Hepatocyte (in vitro differentiated cells): ENCODE measurements at regions not wholly inside any gene's neighbourhood (a gene's known extent, or its start where the extent isn't known, plus 50 kb on each side); places are given as distances from the start of the nearest gene placed in this dataset.

Experiments
- DNase-seq: peaks from one replicate; pipeline ENCODE4 v3.0.0-alpha.2; 2016; ENCODE audit warnings: low spot score
- H2AFZ ChIP-seq: fragments of 200-600 bp; sonication (generic); 2 replicates; pipeline ENCODE4 v1.6.0; 2016; ENCODE audit warnings: antibody characterized with exemption, mild to moderate bottlenecking
- H3K27ac ChIP-seq: fragments of 200-600 bp; sonication (generic); 2 replicates; pipeline ENCODE4 v1.5.1; 2016; ENCODE audit warnings: mild to moderate bottlenecking
- H3K27me3 ChIP-seq: fragments of 200-600 bp; sonication (generic); 2 replicates; pipeline ENCODE4 v1.6.1; 2016
- H3K36me3 ChIP-seq: fragments of 200-600 bp; sonication (generic); replicated peaks from 2 replicates; pipeline ENCODE4 v1.5.1; 2016; ENCODE audit warnings: low read depth; ENCODE audit not compliant: insufficient read depth
- H3K4me1 ChIP-seq: fragments of 200-600 bp; sonication (generic); 2 replicates; pipeline ENCODE4 v1.5.1; 2016; ENCODE audit warnings: mild to moderate bottlenecking, moderate library complexity; ENCODE audit not compliant: insufficient read depth
- H3K4me2 ChIP-seq: fragments of 200-600 bp; sonication (generic); 2 replicates; pipeline ENCODE4 v1.6.0; 2016
- H3K4me3 ChIP-seq: fragments of 200-600 bp; sonication (generic); 2 replicates; pipeline ENCODE4 v1.5.1; 2016; ENCODE audit warnings: mild to moderate bottlenecking
- H3K79me2 ChIP-seq: fragments of 200-600 bp; sonication (generic); 2 replicates; pipeline ENCODE4 v1.6.0; 2017; ENCODE audit warnings: mild to moderate bottlenecking
- H3K9me2 ChIP-seq: fragments of 200-600 bp; sonication (generic); replicated peaks from 2 replicates; pipeline ENCODE4 v1.6.0; 2017; ENCODE audit warnings: mild to moderate bottlenecking; ENCODE audit not compliant: insufficient read depth
- H3K9me3 ChIP-seq: fragments of 200-600 bp; sonication (generic); 2 replicates; pipeline ENCODE4 v1.5.1; 2016; ENCODE audit warnings: low read depth, mild to moderate bottlenecking
- H4K20me1 ChIP-seq: fragments of 200-600 bp; sonication (generic); 2 replicates; pipeline ENCODE4 v1.6.0; 2016; ENCODE audit warnings: mild to moderate bottlenecking; ENCODE audit not compliant: insufficient read depth, poor library complexity, severe bottlenecking
- CTCF ChIP-seq: fragments of 200-600 bp; sonication (generic); IDR thresholded peaks from 2 replicates; pipeline ENCODE4 v1.5.1; 2016; ENCODE audit warnings: antibody characterized with exemption, mild to moderate bottlenecking; ENCODE audit not compliant: poor library complexity
- EZH2 ChIP-seq: fragments of 200-600 bp; sonication (generic); IDR thresholded peaks from 2 replicates; pipeline ENCODE4 v1.6.1; 2016; ENCODE audit warnings: antibody characterized with exemption, mild to moderate bottlenecking, borderline replicate concordance
- EZH2phosphoT487 ChIP-seq: fragments of 200-600 bp; sonication (generic); IDR thresholded peaks from one replicate; pipeline ENCODE4 v1.6.1; 2018; ENCODE audit warnings: antibody characterized with exemption, mild to moderate bottlenecking, low read depth, moderate library complexity; ENCODE audit not compliant: unreplicated experiment, severe bottlenecking
- WGBS: methylation state at CpG from one replicate; pipeline ENCODE4 v1.1.6; 2016; ENCODE audit warnings: low lambda C conversion rate; ENCODE audit errors: missing lambda C conversion rate; 5-methylcytosine and 5-hydroxymethylcytosine counted together

- Histone ChIP-seq H3K36me3 (no peaks in the 10 kb centered on the region), H3K4me2 (no peak overlapping the region), H2AFZ (no peak overlapping the region), H3K27me3 (no peaks in the 10 kb centered on the region), H3K79me2 (no peaks in the 10 kb centered on the region), H3K4me1 (peaks cover 5% of the 10 kb centered on the region), H3K27ac (no peak overlapping the region), H4K20me1 (no peaks in the 10 kb centered on the region), H3K9me2 (no peaks in the 10 kb centered on the region), H3K4me3 (no peak overlapping the region), H3K9me3 (no peaks in the 10 kb centered on the region)
- DNase-seq, result no peak
- no peak for TF ChIP-seq EZH2phosphoT487
- TF ChIP-seq EZH2, result no peak
- TF ChIP-seq CTCF, result no peak
- WGBS, result 89% methylated on average over 6 of the region's 6 CpGs
Observed at GRCh38 chr1:5645929-5646328, 346.3 kb downstream of the NPHP4 start.

GRCh38 chr1:5645135-5645399 is 347.2 kb downstream of the NPHP4 start:
- Histone ChIP-seq H3K79me2 (no peaks in the 10 kb centered on the region), H3K9me2 (no peaks in the 10 kb centered on the region), H3K27me3 (no peaks in the 10 kb centered on the region), H3K36me3 (no peaks in the 10 kb centered on the region), H3K4me3 (no peak overlapping the region), H3K4me2 (no peak overlapping the region), H4K20me1 (no peaks in the 10 kb centered on the region), H3K9me3 (no peaks in the 10 kb centered on the region), H3K4me1 (peaks cover 5% of the 10 kb centered on the region), H3K27ac (no peak overlapping the region), H2AFZ (no peak overlapping the region)
- DNase-seq, result no peak
- no peak for TF ChIP-seq EZH2phosphoT487
- TF ChIP-seq EZH2, result no peak
- TF ChIP-seq CTCF, result no peak
- WGBS, result 74% methylated on average over 5 of the region's 5 CpGs

GRCh38 chr1:5644281-5645134 is 347.7 kb downstream of the NPHP4 start:
- no peak for DNase-seq
- no peak overlapping the region for H2AFZ ChIP-seq

More at GRCh38 chr1:5644281-5645134, 347.7 kb downstream of the NPHP4 start:
- no peaks in the 10 kb centered on the region for H3K9me2 ChIP-seq
- no peak overlapping the region for H3K4me2 ChIP-seq
- H4K20me1 ChIP-seq, result no peaks in the 10 kb centered on the region
- H3K27ac ChIP-seq, result no peak overlapping the region
- H3K9me3 ChIP-seq, result no peaks in the 10 kb centered on the region
- no peak overlapping the region for H3K4me3 ChIP-seq
- peaks cover 5% of the 10 kb centered on the region for H3K4me1 ChIP-seq
- H3K36me3 ChIP-seq, result no peaks in the 10 kb centered on the region
- H3K27me3 ChIP-seq, result no peaks in the 10 kb centered on the region
- 92% methylated on average over 11 of the region's 12 CpGs for WGBS
- H3K79me2 ChIP-seq, result no peaks in the 10 kb centered on the region
- TF ChIP-seq EZH2phosphoT487 (no peak), EZH2 (no peak), CTCF (no peak)
